IMR-90 (cell line): ENCODE measurements at regions not wholly inside any gene's neighbourhood (a gene's known extent, or its start where the extent isn't known, plus 50 kb on each side); places are given as distances from the start of the nearest gene placed in this dataset.

ENCODE experiments used
- ATAC-seq: fragments of 200-7000 bp; cut with Tn5 transposase; 2 replicates; pipeline ENCODE4 v1.9.1; 2020; ENCODE audit warnings: low read depth, mild to moderate bottlenecking, moderate library complexity
- BruUV-seq: library from RNA; stranded (reverse); fragments of 400-500 nt; replicated peaks from 2 replicates; lab custom pipeline; 2021; lab: Mats Ljungman, UMichigan
- CTCF ChIA-PET: fragments of 300-600 bp; formaldehyde crosslinking; extraction: SDS; loops from one replicate; lab custom pipeline; 2021; ENCODE audit warnings: antibody characterized with exemption; lab: Yijun Ruan, JAX
- POLR2A ChIA-PET: fragments of 300-600 bp; sonication (Branson Sonifier 250); formaldehyde crosslinking; loops from one replicate; lab custom pipeline; 2022; ENCODE audit warnings: antibody characterized with exemption; ENCODE audit not compliant: unreplicated experiment; lab: Charles Lee
- DNase-seq: peaks from one replicate; pipeline ENCODE4 v3.0.0; 2013
- H2AFZ ChIP-seq: replicated peaks from 2 replicates; pipeline ENCODE3; 2013; ENCODE audit warnings: low read length, mild to moderate bottlenecking; ENCODE audit not compliant: poor library complexity
- H2AK5ac ChIP-seq: 2 replicates; pipeline ENCODE4 v1.6.1; 2013; ENCODE audit warnings: low read depth, low read length, inconsistent platforms
- H2AK9ac ChIP-seq: replicated peaks from 2 replicates; pipeline ENCODE3; 2013; ENCODE audit warnings: mild to moderate bottlenecking, low read depth, low read length, moderate library complexity; ENCODE audit not compliant: poor library complexity
- H2BK120ac ChIP-seq: 2 replicates; pipeline ENCODE4 v1.6.1; 2013; ENCODE audit warnings: low read depth, low read length, inconsistent platforms
- H2BK15ac ChIP-seq: 3 replicates; pipeline ENCODE4 v1.6.1; 2013; ENCODE audit warnings: low read depth, low read length, inconsistent platforms
- H2BK20ac ChIP-seq: 2 replicates; pipeline ENCODE4 v1.6.1; 2013; ENCODE audit warnings: low read depth, mild to moderate bottlenecking, inconsistent platforms, low read length, moderate library complexity
- H2BK5ac ChIP-seq: 2 replicates; pipeline ENCODE4 v1.6.1; 2013; ENCODE audit warnings: mild to moderate bottlenecking, low read depth, low read length, inconsistent platforms; ENCODE audit not compliant: poor library complexity, severe bottlenecking
- H3K14ac ChIP-seq: replicated peaks from 2 replicates; pipeline ENCODE4 v1.6.1; 2013; ENCODE audit warnings: low read depth, low read length, inconsistent platforms
- H3K18ac ChIP-seq: 2 replicates; pipeline ENCODE4 v1.6.1; 2013; ENCODE audit warnings: low read depth, low read length, control low read depth
- H3K23ac ChIP-seq: 2 replicates; pipeline ENCODE4 v1.6.1; 2013; ENCODE audit warnings: low read depth, low read length, inconsistent platforms
- H3K27ac ChIP-seq: 2 replicates; pipeline ENCODE4 v1.5.1; 2013; ENCODE audit warnings: mild to moderate bottlenecking, control low read depth, low read length; ENCODE audit not compliant: insufficient read depth
- H3K27me3 ChIP-seq: 2 replicates; pipeline ENCODE4 v1.6.1; 2013; ENCODE audit warnings: low read length; ENCODE audit not compliant: control insufficient read depth, insufficient read depth
- H3K36me3 ChIP-seq: 2 replicates; pipeline ENCODE4 v1.6.1; 2013; ENCODE audit warnings: low read length, mixed read lengths; ENCODE audit not compliant: control insufficient read depth, insufficient read depth
- H3K4ac ChIP-seq: 2 replicates; pipeline ENCODE4 v1.6.1; 2013; ENCODE audit warnings: low read depth, low read length, inconsistent platforms
- H3K4me1 ChIP-seq: 2 replicates; pipeline ENCODE4 v1.6.1; 2013; ENCODE audit warnings: low read length, mixed read lengths; ENCODE audit not compliant: control insufficient read depth, insufficient read depth
- H3K4me2 ChIP-seq: 2 replicates; pipeline ENCODE4 v1.6.1; 2013; ENCODE audit warnings: low read depth, mild to moderate bottlenecking, control low read depth, low read length, moderate library complexity
- H3K4me3 ChIP-seq: 2 replicates; pipeline ENCODE4 v1.5.1; 2013; ENCODE audit warnings: low read depth, mild to moderate bottlenecking, control low read depth, low read length, moderate library complexity; ENCODE audit not compliant: insufficient read depth
- H3K56ac ChIP-seq: 2 replicates; pipeline ENCODE4 v1.6.1; 2013; ENCODE audit warnings: low read length, inconsistent platforms; ENCODE audit not compliant: insufficient read depth; ENCODE audit errors: extremely low read depth
- H3K79me1 ChIP-seq, 2 experiments: 2 replicates each; pipeline ENCODE4 v1.6.1; 2013; ENCODE audit warnings: low read length in 2 of 2, inconsistent platforms in 1 of 2, low read depth in 1 of 2
- H3K9ac ChIP-seq: 2 replicates; pipeline ENCODE4 v1.6.1; 2013; ENCODE audit warnings: low read depth, low read length, control low read depth
- H3K9me1 ChIP-seq: 2 replicates; pipeline ENCODE4 v1.6.1; 2013; ENCODE audit warnings: low read length, inconsistent platforms; ENCODE audit not compliant: insufficient read depth
- H3K9me3 ChIP-seq: 2 replicates; pipeline ENCODE4 v1.6.1; 2013; ENCODE audit warnings: low read length; ENCODE audit not compliant: control insufficient read depth, insufficient read depth
- H4K20me1 ChIP-seq: 2 replicates; pipeline ENCODE4 v1.6.1; 2013; ENCODE audit warnings: low read length, inconsistent platforms; ENCODE audit not compliant: insufficient read depth
- H4K5ac ChIP-seq: 2 replicates; pipeline ENCODE4 v1.6.1; 2013; ENCODE audit warnings: mild to moderate bottlenecking, low read depth, low read length, control low read depth
- H4K8ac ChIP-seq, 2 experiments: 2 replicates each; pipeline ENCODE4 v1.6.1; 2013; ENCODE audit warnings: low read depth in 2 of 2, low read length in 2 of 2, control low read depth in 1 of 2, inconsistent platforms in 1 of 2
- H4K91ac ChIP-seq: 2 replicates; pipeline ENCODE4 v1.6.1; 2013; ENCODE audit warnings: low read depth, low read length, inconsistent platforms; ENCODE audit not compliant: insufficient read depth
- CTCF ChIP-seq: conservative IDR thresholded peaks from 2 replicates; pipeline ENCODE4 v1.5.1; 2012; ENCODE audit warnings: mild to moderate bottlenecking, low read depth, low read length, improper control_type of control experiment
- SMC3 ChIP-seq: fragments of 150-350 bp; IDR thresholded peaks from 2 replicates; pipeline ENCODE4 v1.6.1; 2016; ENCODE audit warnings: low read depth, mild to moderate bottlenecking, antibody characterized with exemption, low read length, moderate library complexity
- WGBS, 2 experiments: methylation state at CpG; one replicate each; pipeline versions ENCODE4 v1.1.5 to v1.1.7; 2013; ENCODE audit warnings: missing lambda C conversion rate in 2 of 2; ENCODE audit not compliant: insufficient read length in 1 of 2; ENCODE audit errors: extremely low coverage in 2 of 2; 5-methylcytosine and 5-hydroxymethylcytosine counted together
- dilution Hi-C: fragments of 300-500 bp; cut with HindIII; formaldehyde crosslinking; loops from one replicate; pipeline ENCODE4 v1.14.3; 2018; ENCODE audit warnings: low sequenced_read_pairs; ENCODE audit not compliant: unreplicated experiment
- in situ Hi-C: fragments of 300-500 bp; cut with MboI; formaldehyde crosslinking; loops from 3 replicates; pipeline ENCODE4 v1.14.3; 2019; ENCODE audit warnings: low sequenced_read_pairs, inconsistent platforms, mixed read lengths
- intact Hi-C: fragments of 100-400 bp; cut with micrococcal nuclease; formaldehyde crosslinking; loops from 2 replicates; pipeline ENCODE4 v1.10.0; 2022
- TF ChIP-seq, protein P1 (sequence below): fragments of 150-350 bp; IDR thresholded peaks from 2 replicates; pipeline ENCODE4 v1.6.1; 2017; ENCODE audit warnings: mild to moderate bottlenecking, antibody characterized with exemption, low read length, low read depth

DNA sequence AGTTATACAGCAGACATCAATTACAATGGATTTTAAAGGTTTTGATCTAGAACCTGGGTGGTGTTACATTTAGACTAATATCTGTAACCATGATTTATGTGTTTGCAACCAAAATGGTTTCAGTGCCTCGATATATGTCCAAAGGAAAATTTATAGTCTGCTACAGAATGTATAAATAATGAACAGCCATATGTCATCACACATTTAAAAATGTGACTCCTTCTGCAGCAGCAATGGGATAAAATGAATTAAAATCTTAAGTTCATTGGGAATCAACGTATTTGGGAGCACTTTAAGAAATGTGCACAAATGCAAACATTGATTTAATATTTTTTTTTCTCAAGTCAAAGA lies 610.2 kb downstream of the TMEM114 start:
- H2BK15ac ChIP-seq, result no peak overlapping the region
- WGBS, 2 experiments, result no CpG with 5 or more reads among the region's 2 CpGs
- H2AFZ ChIP-seq, result no peak overlapping the region
- H2AK9ac ChIP-seq, result no peak overlapping the region
- dilution Hi-C loops (no loop called here), in situ Hi-C loops (no loop called here), intact Hi-C loops (no loop called here)
- H3K27me3 ChIP-seq, result no peaks in the 10 kb centered on the region
- ATAC-seq, result no peak
- no peak overlapping the region for H2BK20ac ChIP-seq
- no peak overlapping the region for H3K23ac ChIP-seq
- no TSS peak for BruUV-seq
- H3K9me3 ChIP-seq, result peaks cover 12% of the 10 kb centered on the region
- H3K27ac ChIP-seq, result no peak overlapping the region
- H3K14ac ChIP-seq, result no peak overlapping the region
- H3K56ac ChIP-seq, result no peak overlapping the region
- no peak overlapping the region for H4K8ac ChIP-seq
- no peak overlapping the region for H3K4ac ChIP-seq
- no peak overlapping the region for H3K4me3 ChIP-seq
- H4K5ac ChIP-seq, result no peak overlapping the region
- H3K36me3 ChIP-seq, result no peaks in the 10 kb centered on the region
- ChIA-PET POLR2A (no interaction called here), CTCF (no interaction called here)
- no peak overlapping the region for H2AK5ac ChIP-seq
- no peak overlapping the region for H3K18ac ChIP-seq
- TF ChIP-seq SMC3, result no peak
- TF ChIP-seq CTCF, result no peak
- TF ChIP-seq, protein P1, sequence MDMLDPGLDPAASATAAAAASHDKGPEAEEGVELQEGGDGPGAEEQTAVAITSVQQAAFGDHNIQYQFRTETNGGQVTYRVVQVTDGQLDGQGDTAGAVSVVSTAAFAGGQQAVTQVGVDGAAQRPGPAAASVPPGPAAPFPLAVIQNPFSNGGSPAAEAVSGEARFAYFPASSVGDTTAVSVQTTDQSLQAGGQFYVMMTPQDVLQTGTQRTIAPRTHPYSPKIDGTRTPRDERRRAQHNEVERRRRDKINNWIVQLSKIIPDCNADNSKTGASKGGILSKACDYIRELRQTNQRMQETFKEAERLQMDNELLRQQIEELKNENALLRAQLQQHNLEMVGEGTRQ, result no peak
- H3K79me1 ChIP-seq, result no peaks in the 10 kb centered on the region
- no peak overlapping the region for H3K4me2 ChIP-seq
- no peak overlapping the region for H3K9ac ChIP-seq
- no peaks in the 10 kb centered on the region for H3K9me1 ChIP-seq
- no peak for DNase-seq
- H4K91ac ChIP-seq, result no peak overlapping the region
- H4K20me1 ChIP-seq, result no peaks in the 10 kb centered on the region
- H3K4me1 ChIP-seq, result no peaks in the 10 kb centered on the region
- H2BK5ac ChIP-seq, result no peak overlapping the region
- H2BK120ac ChIP-seq, result no peak overlapping the region
